HEK293 (cell line): ENCODE measurements at regions not wholly inside any gene's neighbourhood (a gene's known extent, or its start where the extent isn't known, plus 50 kb on each side); places are given as distances from the start of the nearest gene placed in this dataset.

ENCODE experiments used
- ATF2 ChIP-seq: fragments of 450-650 bp; formaldehyde crosslinking; IDR thresholded peaks from 2 replicates; pipeline ENCODE4 v1.5.1; 2016; ENCODE audit warnings: missing biosample characterization, missing genetic modification characterization, low read depth
- CTCF ChIP-seq: fragments of 450-650 bp; formaldehyde crosslinking; IDR thresholded peaks from 2 replicates; pipeline ENCODE4 v1.5.1; 2016; ENCODE audit warnings: missing biosample characterization, missing genetic modification characterization
- HOXA7 ChIP-seq: sonication (generic); formaldehyde crosslinking; IDR thresholded peaks from 2 replicates; pipeline ENCODE4 v1.8.1; 2022; ENCODE audit warnings: missing genetic modification reagents, borderline replicate concordance
- KLF10 ChIP-seq: fragments of 450-650 bp; IDR thresholded peaks from 2 replicates; pipeline ENCODE4 v1.5.1; 2018; ENCODE audit warnings: missing biosample characterization, mild to moderate bottlenecking, missing genetic modification characterization
- MYNN ChIP-seq: fragments of 450-650 bp; formaldehyde crosslinking; IDR thresholded peaks from 2 replicates; pipeline ENCODE4 v1.5.1; 2016; ENCODE audit warnings: missing biosample characterization, missing genetic modification characterization, borderline replicate concordance
- RBAK ChIP-seq: fragments of 450-650 bp; formaldehyde crosslinking; IDR thresholded peaks from 2 replicates; pipeline ENCODE4 v1.5.1; 2016; ENCODE audit warnings: missing biosample characterization, missing genetic modification characterization
- ZNF549 ChIP-seq: fragments of 450-650 bp; IDR thresholded peaks from 2 replicates; pipeline ENCODE4 v1.5.1; 2018; ENCODE audit warnings: missing biosample characterization, missing genetic modification characterization, mild to moderate bottlenecking, inconsistent platforms, moderate library complexity
- ZNF560 ChIP-seq: fragments of 450-650 bp; formaldehyde crosslinking; IDR thresholded peaks from 2 replicates; pipeline ENCODE4 v1.5.1; 2017; ENCODE audit warnings: missing biosample characterization, missing genetic modification characterization, borderline replicate concordance
- ZNF639 ChIP-seq: fragments of 450-650 bp; formaldehyde crosslinking; IDR thresholded peaks from 2 replicates; pipeline ENCODE4 v1.5.1; 2016; ENCODE audit warnings: missing biosample characterization, missing genetic modification characterization
- ZNF747 ChIP-seq: fragments of 450-650 bp; formaldehyde crosslinking; IDR thresholded peaks from 2 replicates; pipeline ENCODE4 v1.5.1; 2016; ENCODE audit warnings: missing biosample characterization, missing genetic modification characterization

GRCh38 chr6:113144117-113144516 is 713.0 kb upstream of the MARCKS start:
- TF ChIP-seq RBAK (tag by site-specific recombination): no peak
- no peak for TF ChIP-seq CTCF (tag by site-specific recombination)
- no peak for TF ChIP-seq ATF2 (tag by site-specific recombination)
- no peak for TF ChIP-seq ZNF549 (tag by site-specific recombination)
- no peak for TF ChIP-seq ZNF747 (tag by site-specific recombination)
- no peak for TF ChIP-seq MYNN
- TF ChIP-seq KLF10 (tag by site-specific recombination): no peak
- TF ChIP-seq ZNF639 (tag by site-specific recombination): no peak
- no peak for TF ChIP-seq ZNF560 (tag by site-specific recombination)
- no peak for TF ChIP-seq HOXA7
